ENCODE measurements at regions not wholly inside any gene's neighbourhood (a gene's known extent, or its start where the extent isn't known, plus 50 kb on each side); places are given as distances from the start of the nearest gene placed in this dataset.

DNA sequence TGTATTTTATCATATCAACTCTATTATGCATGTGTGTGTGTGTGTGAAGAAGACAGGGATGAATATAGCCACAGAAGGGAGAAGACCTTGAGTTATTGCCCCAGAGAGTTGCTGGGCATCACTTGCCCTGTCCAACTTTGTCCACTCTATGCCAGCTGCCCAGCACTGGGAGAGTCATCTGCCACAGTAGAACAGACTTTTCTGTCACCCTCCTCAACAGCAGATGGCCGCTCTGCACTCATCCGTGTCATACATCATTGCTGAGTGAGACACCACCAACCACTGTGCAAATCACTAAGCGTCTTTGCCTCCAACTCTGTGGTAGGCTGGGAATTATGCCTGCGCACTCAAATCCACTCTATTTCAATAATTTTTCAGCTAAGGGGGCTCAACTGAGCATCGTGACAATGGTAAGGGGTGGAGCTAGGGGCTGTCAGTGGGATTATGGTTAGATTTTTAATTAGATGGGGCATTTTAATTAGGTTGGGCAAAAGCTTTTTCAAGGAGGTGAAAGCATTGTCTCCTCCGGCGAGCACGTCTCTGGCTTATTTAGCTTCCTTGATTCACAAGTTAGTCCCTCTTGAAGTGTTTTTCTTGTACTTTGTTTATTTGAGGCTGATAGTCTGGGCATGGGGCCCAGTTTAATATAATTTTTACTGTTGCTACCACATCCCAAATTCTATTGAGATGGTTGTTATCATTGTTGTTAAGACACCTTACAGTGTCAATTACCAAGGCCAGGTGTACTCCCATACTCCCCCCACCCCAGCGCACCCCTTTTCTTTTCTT, 100.1 kb upstream of the KLF3 start:
- DNase-seq (ENCODE audit: low read depth) (no peak), FAIRE-seq (no peak)
- Histone ChIP-seq H3K4me3 (ENCODE audit: low read depth, low read length) (no peak overlapping the region), H3K36me3 (ENCODE audit: control insufficient read depth, insufficient read depth, low read length) (no peaks in the 10 kb centered on the region), H3K27me3 (ENCODE audit: control insufficient read depth, insufficient read depth, low read length) (no peaks in the 10 kb centered on the region)
- TF ChIP-seq, protein P1, sequence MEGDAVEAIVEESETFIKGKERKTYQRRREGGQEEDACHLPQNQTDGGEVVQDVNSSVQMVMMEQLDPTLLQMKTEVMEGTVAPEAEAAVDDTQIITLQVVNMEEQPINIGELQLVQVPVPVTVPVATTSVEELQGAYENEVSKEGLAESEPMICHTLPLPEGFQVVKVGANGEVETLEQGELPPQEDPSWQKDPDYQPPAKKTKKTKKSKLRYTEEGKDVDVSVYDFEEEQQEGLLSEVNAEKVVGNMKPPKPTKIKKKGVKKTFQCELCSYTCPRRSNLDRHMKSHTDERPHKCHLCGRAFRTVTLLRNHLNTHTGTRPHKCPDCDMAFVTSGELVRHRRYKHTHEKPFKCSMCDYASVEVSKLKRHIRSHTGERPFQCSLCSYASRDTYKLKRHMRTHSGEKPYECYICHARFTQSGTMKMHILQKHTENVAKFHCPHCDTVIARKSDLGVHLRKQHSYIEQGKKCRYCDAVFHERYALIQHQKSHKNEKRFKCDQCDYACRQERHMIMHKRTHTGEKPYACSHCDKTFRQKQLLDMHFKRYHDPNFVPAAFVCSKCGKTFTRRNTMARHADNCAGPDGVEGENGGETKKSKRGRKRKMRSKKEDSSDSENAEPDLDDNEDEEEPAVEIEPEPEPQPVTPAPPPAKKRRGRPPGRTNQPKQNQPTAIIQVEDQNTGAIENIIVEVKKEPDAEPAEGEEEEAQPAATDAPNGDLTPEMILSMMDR (IDR thresholded peaks at IDR 0.05; ENCODE audit: insufficient read depth, low read length, severe bottlenecking), result no peak

DNA sequence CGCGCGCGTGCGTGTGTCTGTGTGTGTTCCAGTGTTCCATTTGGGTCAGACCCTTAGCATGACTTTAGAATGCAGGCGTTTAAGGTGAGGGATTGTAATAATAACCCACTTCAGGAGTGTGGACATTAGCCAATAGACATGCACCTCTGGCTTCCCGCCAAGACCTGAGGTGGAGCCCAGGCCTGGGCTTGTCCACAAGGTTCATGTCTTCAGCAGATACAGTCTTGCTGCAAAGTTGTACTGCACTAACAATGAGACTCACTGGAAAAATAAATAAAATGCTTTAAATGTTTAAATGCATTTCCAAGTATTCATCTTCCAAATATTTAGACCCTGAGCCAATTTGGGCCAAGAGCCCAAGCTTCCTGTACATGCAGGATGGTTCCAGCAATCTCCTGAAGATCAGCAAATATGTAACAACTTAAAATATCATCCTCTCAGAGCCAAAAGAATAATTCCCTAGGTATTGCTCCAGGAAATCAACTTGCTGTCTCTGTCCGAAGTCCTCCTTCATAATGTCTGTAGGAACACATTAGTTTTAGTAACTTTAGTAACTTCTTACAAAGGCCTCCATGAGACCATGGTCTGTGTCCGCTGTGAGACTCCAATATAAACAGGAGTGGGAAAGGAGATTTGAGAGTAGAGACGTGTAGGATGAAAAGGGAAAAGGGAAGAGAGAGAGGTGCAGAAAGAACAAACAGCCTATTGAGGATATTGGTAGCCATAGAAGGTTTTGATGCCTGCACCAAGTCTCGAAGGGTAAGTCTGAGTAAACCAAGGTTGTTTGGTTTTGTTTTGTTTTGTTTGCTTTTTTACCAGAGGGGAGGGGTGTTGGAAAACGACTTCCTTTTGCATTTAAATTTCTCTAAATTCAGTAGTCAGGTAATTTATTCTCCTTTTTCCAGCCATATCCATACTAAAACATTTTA, 98.5 kb upstream of the KLF3 start:
- Histone ChIP-seq H3K27me3 (ENCODE audit: control insufficient read depth, insufficient read depth, low read length) (no peaks in the 10 kb centered on the region), H3K4me3 (ENCODE audit: low read depth, low read length) (no peak overlapping the region), H3K36me3 (ENCODE audit: control insufficient read depth, insufficient read depth, low read length) (no peaks in the 10 kb centered on the region)
- FAIRE-seq, result no peak
- DNase-seq (ENCODE audit: low read depth), result peak; percentile 92
- TF ChIP-seq, protein P1 (IDR thresholded peaks at IDR 0.05; ENCODE audit: insufficient read depth, low read length, severe bottlenecking), result no peak

DNA sequence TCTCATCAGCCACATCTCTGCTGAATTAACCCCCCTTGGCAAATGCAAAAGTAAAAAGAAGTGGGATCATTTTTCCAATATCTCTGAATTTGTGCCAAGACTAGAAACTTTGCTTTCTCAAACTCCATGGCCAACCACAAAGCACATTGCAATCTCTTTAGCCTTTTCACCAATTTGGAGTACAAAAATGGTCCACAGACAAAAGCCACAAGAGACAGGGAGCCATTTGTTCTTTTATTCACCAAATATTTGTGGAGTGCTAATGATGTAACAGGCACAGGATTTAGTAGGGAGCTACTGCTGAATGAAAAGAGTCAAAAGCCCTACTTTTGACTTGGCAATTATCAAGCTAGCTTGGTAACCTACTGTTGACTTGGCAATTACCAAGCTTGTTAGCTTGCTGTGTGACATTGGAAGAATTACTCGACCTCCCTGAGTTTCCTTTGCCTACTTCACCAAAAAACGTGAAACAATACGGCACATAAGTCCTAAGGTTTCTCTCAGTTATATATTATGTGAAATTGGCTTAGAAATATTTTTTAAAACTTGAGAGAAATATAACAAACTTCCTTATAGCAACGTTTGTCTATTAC, 97.1 kb upstream of the KLF3 start:
- H3K4me3 ChIP-seq (ENCODE audit: low read depth, low read length), result no peak overlapping the region
- DNase-seq (ENCODE audit: low read depth), result no peak
- TF ChIP-seq, protein P1 (IDR thresholded peaks at IDR 0.05; ENCODE audit: insufficient read depth, low read length, severe bottlenecking), result no peak

DNA sequence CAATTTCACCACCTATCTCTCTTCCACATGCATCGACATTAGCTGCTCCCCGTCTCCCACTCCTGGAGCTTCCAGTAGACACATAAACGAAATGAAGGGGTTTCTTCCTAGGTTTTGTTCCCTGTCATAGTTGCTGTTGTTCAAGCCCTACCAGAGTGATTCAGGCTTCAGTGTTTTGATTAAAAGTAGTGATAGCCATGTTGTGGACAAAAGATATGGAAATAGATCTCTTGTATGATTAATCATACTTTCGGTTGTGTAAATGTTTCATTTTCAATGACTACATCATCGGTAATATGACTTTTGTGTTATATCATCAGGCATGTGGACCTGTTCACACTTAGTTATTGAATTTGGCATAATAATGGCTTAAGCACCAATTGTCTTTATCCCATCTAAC, 96.5 kb upstream of the KLF3 start:
- DNase-seq (ENCODE audit: low read depth) (peak; percentile 92), FAIRE-seq (no peak)
- H3K27me3 ChIP-seq (ENCODE audit: control insufficient read depth, insufficient read depth, low read length), result no peaks in the 10 kb centered on the region
- TF ChIP-seq, protein P1 (IDR thresholded peaks at IDR 0.05; ENCODE audit: insufficient read depth, low read length, severe bottlenecking), result no peak
- no peaks in the 10 kb centered on the region for H3K36me3 ChIP-seq (ENCODE audit: control insufficient read depth, insufficient read depth, low read length)
- H3K4me3 ChIP-seq (ENCODE audit: low read depth, low read length), result no peak overlapping the region

More for the DNA sequence above, 97.1 kb upstream of the KLF3 start:
- no peak for FAIRE-seq
- no peaks in the 10 kb centered on the region for H3K27me3 ChIP-seq (ENCODE audit: control insufficient read depth, insufficient read depth, low read length)
- H3K36me3 ChIP-seq (ENCODE audit: control insufficient read depth, insufficient read depth, low read length), result no peaks in the 10 kb centered on the region

DNA sequence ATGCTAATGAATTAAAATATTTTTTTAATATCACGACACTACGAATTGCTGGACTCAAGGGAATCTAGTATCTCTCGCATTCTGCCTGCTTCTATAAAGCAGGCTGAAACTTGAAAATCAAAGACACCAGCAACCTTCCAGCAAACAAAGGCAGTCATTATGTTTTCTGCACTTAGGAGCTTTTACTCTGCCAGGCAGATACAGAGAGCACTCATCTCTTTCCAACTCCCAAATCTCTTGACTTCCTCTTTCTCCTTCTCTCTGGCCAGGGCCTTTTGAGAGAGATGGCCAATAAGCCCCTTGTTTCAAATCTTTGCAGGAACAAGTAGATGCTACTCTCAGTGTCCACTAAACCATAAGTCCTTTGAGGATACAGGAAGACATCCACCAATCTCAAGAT, 95.2 kb upstream of the KLF3 start:
- no peak for DNase-seq (ENCODE audit: low read depth)
- FAIRE-seq, result no peak
- no peak overlapping the region for H3K4me3 ChIP-seq (ENCODE audit: low read depth, low read length)
- H3K27me3 ChIP-seq (ENCODE audit: control insufficient read depth, insufficient read depth, low read length), result no peaks in the 10 kb centered on the region
- no peaks in the 10 kb centered on the region for H3K36me3 ChIP-seq (ENCODE audit: control insufficient read depth, insufficient read depth, low read length)
- TF ChIP-seq, protein P1 (IDR thresholded peaks at IDR 0.05; ENCODE audit: insufficient read depth, low read length, severe bottlenecking), result no peak
